H1 (cell line): ENCODE measurements at regions not wholly inside any gene's neighbourhood (a gene's known extent, or its start where the extent isn't known, plus 50 kb on each side); places are given as distances from the start of the nearest gene placed in this dataset.

Experiments
- CTCF ChIA-PET: fragments of 300-600 bp; sonication (Branson Sonifier 250); formaldehyde crosslinking; loops from one replicate; lab custom pipeline; 2021; ENCODE audit not compliant: partially characterized antibody; lab: Charles Lee
- POLR2A ChIA-PET: fragments of 300-600 bp; sonication (Branson Sonifier 250); formaldehyde crosslinking; loops from one replicate; lab custom pipeline; 2021; ENCODE audit warnings: inconsistent platforms; ENCODE audit not compliant: partially characterized antibody; lab: Charles Lee
- DNase-seq, 2 experiments: peaks; one replicate each; pipeline versions ENCODE4 v3.0.0 to v3.0.0-alpha.2; 2010 to 2022; ENCODE audit warnings: low spot score in 2 of 2, low read depth in 1 of 2, mixed read lengths in 1 of 2
- FAIRE-seq: peaks from 2 replicates; lab custom pipeline; 2011; peaks lifted over from hg19 to GRCh38; lab: Jason Lieb, UNC
- H2AFZ ChIP-seq: 2 replicates; pipeline ENCODE4 v1.8.1; 2012; ENCODE audit warnings: low read length, inconsistent platforms
- H2AK5ac ChIP-seq: 2 replicates; pipeline ENCODE4 v1.6.1; 2013; ENCODE audit warnings: low read depth, low read length
- H2BK120ac ChIP-seq: replicated peaks from 2 replicates; pipeline ENCODE3; 2013; ENCODE audit warnings: low read depth, low read length, inconsistent platforms
- H2BK12ac ChIP-seq: 2 replicates; pipeline ENCODE4 v1.6.1; 2013; ENCODE audit warnings: low read depth, low read length
- H2BK15ac ChIP-seq: 2 replicates; pipeline ENCODE4 v1.6.1; 2013; ENCODE audit warnings: low read length
- H2BK20ac ChIP-seq: 2 replicates; pipeline ENCODE4 v1.6.1; 2013; ENCODE audit warnings: low read length
- H2BK5ac ChIP-seq: 2 replicates; pipeline ENCODE4 v1.6.1; 2013; ENCODE audit warnings: low read depth, low read length
- H3K14ac ChIP-seq: 2 replicates; pipeline ENCODE4 v1.6.1; 2013; ENCODE audit warnings: inconsistent platforms; ENCODE audit not compliant: insufficient read length
- H3K18ac ChIP-seq: 2 replicates; pipeline ENCODE4 v1.6.1; 2013; ENCODE audit warnings: low read length; ENCODE audit errors: extremely low read depth
- H3K23ac ChIP-seq: 2 replicates; pipeline ENCODE4 v1.6.1; 2013; ENCODE audit warnings: inconsistent platforms; ENCODE audit not compliant: insufficient read length
- H3K23me2 ChIP-seq: 2 replicates; pipeline ENCODE4 v1.6.1; 2013; ENCODE audit warnings: low read depth, low read length
- H3K27ac ChIP-seq: 2 replicates; pipeline ENCODE4 v1.6.1; 2011; ENCODE audit warnings: low read depth, low read length, inconsistent platforms
- H3K27me3 ChIP-seq, 4 experiments: replicated peaks in 1 of 4; 1 replicate in 1 of 4; 2 replicates in 3 of 4; pipeline versions ENCODE4 v1.6.1 to v1.8.1; 2011 to 2013; ENCODE audit warnings: low read length in 3 of 4, mild to moderate bottlenecking in 3 of 4, inconsistent platforms in 2 of 4, mixed read lengths in 2 of 4, moderate library complexity in 1 of 4; ENCODE audit not compliant: control insufficient read depth in 3 of 4, insufficient read depth in 3 of 4; ENCODE audit errors: extremely low read depth in 1 of 4
- H3K36me3 ChIP-seq, 4 experiments: 2 replicates each; pipeline versions ENCODE4 v1.6.1 to v1.8.1; 2011 to 2013; ENCODE audit warnings: mild to moderate bottlenecking in 4 of 4, low read length in 3 of 4, moderate library complexity in 2 of 4, control low read depth in 1 of 4, inconsistent platforms in 1 of 4; ENCODE audit not compliant: insufficient read depth in 4 of 4, control insufficient read depth in 2 of 4
- H3K4ac ChIP-seq: replicated peaks from 2 replicates; pipeline ENCODE3; 2013; ENCODE audit warnings: low read length, low read depth, mixed read lengths, inconsistent platforms; ENCODE audit not compliant: insufficient read length
- H3K4me1 ChIP-seq, 4 experiments: replicated peaks in 1 of 4; 1 replicate in 1 of 4; 2 replicates in 3 of 4; pipeline versions ENCODE4 v1.6.1 to v1.8.1; 2011 to 2013; ENCODE audit warnings: low read length in 3 of 4, inconsistent platforms in 2 of 4, mixed read lengths in 1 of 4; ENCODE audit not compliant: insufficient read depth in 4 of 4, control insufficient read depth in 3 of 4
- H3K4me2 ChIP-seq, 2 experiments: 2 replicates each; pipeline versions ENCODE4 v1.6.1 to v1.8.1; 2011 to 2013; ENCODE audit warnings: low read depth in 2 of 2, low read length in 2 of 2, control low read depth in 1 of 2, inconsistent platforms in 1 of 2, mild to moderate bottlenecking in 1 of 2; ENCODE audit not compliant: insufficient read depth in 1 of 2
- H3K4me3 ChIP-seq, 4 experiments: fragments of 200-600, 300-600 bp in 1 of 4; sonication (generic), shearing (Covaris generic), sonication (Bioruptor Twin) in 1 of 4; 2 replicates each; pipeline versions ENCODE4 v1.5.1 to v1.8.1; 2011 to 2016; ENCODE audit warnings: low read length in 4 of 4, low read depth in 3 of 4, control low read depth in 2 of 4, inconsistent platforms in 2 of 4, mild to moderate bottlenecking in 2 of 4, mixed read lengths in 1 of 4, moderate library complexity in 1 of 4; ENCODE audit not compliant: insufficient read depth in 2 of 4; ENCODE audit errors: extremely low read depth in 1 of 4
- H3K56ac ChIP-seq: replicated peaks from 2 replicates; pipeline ENCODE3; 2013; ENCODE audit warnings: low read depth, mild to moderate bottlenecking, mixed read lengths, low read length, inconsistent platforms; ENCODE audit not compliant: insufficient read length
- H3K79me1 ChIP-seq: 2 replicates; pipeline ENCODE4 v1.6.1; 2013; ENCODE audit warnings: low read depth, low read length, control low read depth
- H3K79me2 ChIP-seq, 2 experiments: 2 replicates each; pipeline versions ENCODE4 v1.6.1 to v1.8.1; 2012 to 2013; ENCODE audit warnings: low read length in 2 of 2, mild to moderate bottlenecking in 2 of 2, inconsistent platforms in 1 of 2; ENCODE audit not compliant: insufficient read depth in 2 of 2, control insufficient read depth in 1 of 2
- H3K9ac ChIP-seq, 4 experiments: replicated peaks in 1 of 4; 1 replicate in 1 of 4; 2 replicates in 3 of 4; pipeline versions ENCODE4 v1.6.1 to v1.8.1; 2011 to 2013; ENCODE audit warnings: low read depth in 3 of 4, low read length in 3 of 4, control low read depth in 2 of 4, mild to moderate bottlenecking in 2 of 4, moderate library complexity in 2 of 4, inconsistent platforms in 1 of 4; ENCODE audit errors: extremely low read depth in 1 of 4
- H3K9me3 ChIP-seq, 2 experiments: 2 replicates each; pipeline versions ENCODE4 v1.6.1 to v1.8.1; 2012 to 2013; ENCODE audit warnings: mild to moderate bottlenecking in 2 of 2, moderate library complexity in 2 of 2, control low read depth in 1 of 2, inconsistent platforms in 1 of 2, low read depth in 1 of 2, low read length in 1 of 2, mixed read lengths in 1 of 2; ENCODE audit not compliant: insufficient read depth in 2 of 2
- H4K20me1 ChIP-seq, 2 experiments: replicated peaks in 1 of 2; 2 replicates each; pipeline versions ENCODE3 to v1.8.1; 2011 to 2013; ENCODE audit warnings: inconsistent platforms in 2 of 2, low read length in 2 of 2, mild to moderate bottlenecking in 1 of 2; ENCODE audit not compliant: insufficient read depth in 2 of 2, control insufficient read depth in 1 of 2
- H4K5ac ChIP-seq: 2 replicates; pipeline ENCODE4 v1.6.1; 2013; ENCODE audit warnings: low read length, low read depth, mixed read lengths, inconsistent platforms; ENCODE audit not compliant: insufficient read length
- H4K8ac ChIP-seq: 2 replicates; pipeline ENCODE4 v1.8.0; 2013; ENCODE audit warnings: mild to moderate bottlenecking, moderate library complexity, low read length, inconsistent platforms; ENCODE audit not compliant: insufficient read depth; ENCODE audit errors: extremely low read depth
- H4K91ac ChIP-seq: replicated peaks from 2 replicates; pipeline ENCODE3; 2013; ENCODE audit warnings: low read length, mixed read lengths, inconsistent platforms; ENCODE audit not compliant: insufficient read length
- E2F6 ChIP-seq: IDR thresholded peaks from 2 replicates; pipeline ENCODE4 v1.6.1; 2012; ENCODE audit warnings: inconsistent platforms
- EGR1 ChIP-seq: IDR thresholded peaks from 2 replicates; pipeline ENCODE4 v1.6.1; 2011; ENCODE audit warnings: low read depth, low read length, borderline replicate concordance
- GABPA ChIP-seq: IDR thresholded peaks from 2 replicates; pipeline ENCODE4 v1.6.1; 2011; ENCODE audit warnings: mild to moderate bottlenecking, low read length, moderate library complexity, borderline replicate concordance; ENCODE audit not compliant: insufficient read depth
- SRF ChIP-seq: IDR thresholded peaks from 2 replicates; pipeline ENCODE4 v1.6.1; 2011; ENCODE audit warnings: mild to moderate bottlenecking, low read depth, low read length, moderate library complexity

DNA sequence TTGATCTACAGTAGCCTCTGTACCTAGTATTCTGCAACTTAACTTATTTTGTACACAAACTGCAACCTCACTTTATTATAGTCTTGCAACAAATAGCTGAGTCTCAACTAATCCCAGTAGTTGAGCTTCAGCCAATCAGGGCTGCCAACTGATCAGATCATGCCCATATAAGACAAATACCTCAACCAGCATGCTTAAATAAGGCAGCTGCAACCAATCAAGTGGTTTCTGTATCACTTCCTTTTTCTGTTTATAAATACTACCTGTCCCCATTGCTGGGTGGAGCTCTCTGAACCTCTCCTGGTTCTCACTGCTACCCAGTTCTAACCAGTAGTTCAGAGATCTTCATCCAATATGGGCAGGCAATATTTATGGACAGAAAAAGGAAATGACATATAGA lies 248.5 kb upstream of the FBXO33 start:
- Histone ChIP-seq H3K56ac (no peak overlapping the region), H3K79me2 (no peaks in the 10 kb centered on the region), H3K27ac (no peak overlapping the region), H4K20me1 (no peaks in the 10 kb centered on the region), H2BK120ac (no peak overlapping the region), H2BK5ac (no peak overlapping the region), H3K4ac (no peak overlapping the region), H3K36me3 (no peaks in the 10 kb centered on the region), H3K18ac (no peak overlapping the region), H3K79me1 (no peaks in the 10 kb centered on the region), H2BK15ac (no peak overlapping the region), H3K4me3 (no peak overlapping the region), H3K4me2 (no peak overlapping the region), H3K14ac (no peak overlapping the region), H3K27me3 (no peaks in the 10 kb centered on the region), H3K9ac (no peak overlapping the region), H3K23ac (no peak overlapping the region), H4K5ac (no peak overlapping the region), H3K9me3 (no peaks in the 10 kb centered on the region), H2BK20ac (no peak overlapping the region), H2AK5ac (no peak overlapping the region), H3K4me1 (peaks cover 0 to 6% (median 2%) of the 10 kb centered on the region in 4 experiments; a peak in 2 of 7 replicates), H2BK12ac (no peak overlapping the region), H2AFZ (no peak overlapping the region), H4K8ac (no peak overlapping the region), H4K91ac (no peak overlapping the region), H3K23me2 (no peaks in the 10 kb centered on the region)
- FAIRE-seq (no peak), DNase-seq (no peak)
- no peak for TF ChIP-seq EGR1
- TF ChIP-seq E2F6, result no peak
- TF ChIP-seq SRF, result peak; percentile 80
- no peak for TF ChIP-seq GABPA
- ChIA-PET CTCF (interaction anchor here (1.1 kb wide), 1 partner anchor 13 kb away, joined by 3 read pairs; no protein-coding TSS in a partner anchor), POLR2A (no interaction called here)
